ENCODE measurements at regions not wholly inside any gene's neighbourhood (a gene's known extent, or its start where the extent isn't known, plus 50 kb on each side); places are given as distances from the start of the nearest gene placed in this dataset.

DNA sequence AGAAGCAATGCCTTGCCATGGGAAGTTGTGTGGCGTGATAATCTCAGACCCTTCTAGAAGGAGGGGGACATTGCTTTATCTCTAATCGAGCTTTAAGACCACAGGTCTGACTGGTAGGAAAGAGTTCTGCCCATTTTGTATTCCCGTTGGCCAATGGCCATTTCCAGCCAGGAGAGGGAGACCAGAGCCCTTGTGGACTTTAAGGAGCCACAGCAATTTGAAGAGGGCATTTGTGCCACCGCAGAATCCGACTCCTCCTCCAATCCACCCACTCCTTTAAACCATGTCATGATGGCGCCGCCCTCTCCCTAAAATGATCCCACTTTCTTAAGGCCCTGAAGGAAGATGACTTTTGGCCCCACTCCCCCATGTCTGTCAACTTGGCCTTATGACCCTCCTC is 560.5 kb upstream of the ADAMTS16 start:
- H3K27ac ChIP-seq (ENCODE audit: insufficient read length, low read depth, low read length) = no peak overlapping the region
- no peak overlapping the region for H2BK120ac ChIP-seq (ENCODE audit: low read depth, low read length, poor library complexity, severe bottlenecking)
- no peaks in the 10 kb centered on the region; a peak in 2 of 7 replicates for H3K36me3 Mint-ChIP-seq (ENCODE audit: insufficient read depth in 1 of 3, low read depth in 3 of 3)
- DNase-seq = no peak
- no peaks in the 10 kb centered on the region for H4K20me1 ChIP-seq (ENCODE audit: control insufficient read depth, insufficient read depth, insufficient read length)
- H3T11ph ChIP-seq (ENCODE audit: low read length) = no peak overlapping the region
- no CpG with 5 or more reads among the region's 7 CpGs for WGBS (ENCODE audit: extremely low coverage, insufficient read length, low lambda C conversion rate)
- H3K4me1 ChIP-seq (ENCODE audit: insufficient read depth, low read length) = no peaks in the 10 kb centered on the region
- H3K4me2 ChIP-seq (ENCODE audit: insufficient read depth, insufficient read length, low read length) = no peak overlapping the region
- H3K79me1 ChIP-seq (ENCODE audit: insufficient read depth, low read depth, low read length, poor library complexity, severe bottlenecking) = no peaks in the 10 kb centered on the region
- no peak overlapping the region for H3K18ac ChIP-seq (ENCODE audit: insufficient read length, low read depth, low read length)
- H3K56ac ChIP-seq (ENCODE audit: insufficient read length, low read depth, low read length) = no peak overlapping the region
- no peak overlapping the region for H2AFZ ChIP-seq (ENCODE audit: low read length)
- no peak overlapping the region for H2BK12ac ChIP-seq (ENCODE audit: insufficient read length, low read depth, low read length)
- H4K8ac ChIP-seq (replicated peaks; ENCODE audit: insufficient read length, low read depth, low read length) = no peak overlapping the region
- no peaks in the 10 kb centered on the region for H3K9me3 ChIP-seq (ENCODE audit: control insufficient read depth, low read depth, low read length)
- no peak overlapping the region for H2AK5ac ChIP-seq (ENCODE audit: insufficient read length, low read length)
- peaks cover 11 to 12% of the 10 kb centered on the region in 2 experiments for H3K4me1 Mint-ChIP-seq
- no peak overlapping the region for H4K91ac ChIP-seq (ENCODE audit: insufficient read length, low read depth, low read length)
- no peak overlapping the region for H3K4ac ChIP-seq (ENCODE audit: low read depth, low read length)
- H3K27me3 ChIP-seq (ENCODE audit: insufficient read depth, low read length) = no peaks in the 10 kb centered on the region
- TF ChIP-seq CTCF (conservative IDR thresholded peaks at IDR 0.05) = peak; percentile 35; the same call in 2 of the 3 replicates
- no peak overlapping the region for H2BK20ac ChIP-seq (ENCODE audit: low read depth, low read length, poor library complexity, severe bottlenecking)
- H3K9me3 Mint-ChIP-seq = no peaks in the 10 kb centered on the region
- H3K4me3 Mint-ChIP-seq = no peak overlapping the region
- no peaks in the 10 kb centered on the region for H3K79me2 ChIP-seq (ENCODE audit: insufficient read depth, low read length)
- H2BK15ac ChIP-seq (ENCODE audit: low read depth, low read length) = no peak overlapping the region
- no peak overlapping the region for H3K14ac ChIP-seq (ENCODE audit: insufficient read depth, low read length)
- no peaks in the 10 kb centered on the region for H3K27me3 Mint-ChIP-seq (ENCODE audit: low read depth)
- H2BK5ac ChIP-seq (ENCODE audit: insufficient read length, low read length) = no peak overlapping the region
- no peaks in the 10 kb centered on the region for H3K23me2 ChIP-seq (ENCODE audit: insufficient read length, low read depth, low read length, poor library complexity, severe bottlenecking)
- no peak overlapping the region for H3K9ac ChIP-seq (ENCODE audit: extremely low read depth, insufficient read length, low read length)
- H3K23ac ChIP-seq (ENCODE audit: insufficient read length, low read depth, low read length) = no peak overlapping the region
- H4K5ac ChIP-seq (ENCODE audit: insufficient read length, low read depth, low read length) = no peak overlapping the region
- H3K27ac Mint-ChIP-seq = no peak overlapping the region

Data from H9 (cell line).